Type B pancreatic cell (in vitro differentiated cells): ENCODE measurements at regions not wholly inside any gene's neighbourhood (a gene's known extent, or its start where the extent isn't known, plus 50 kb on each side); places are given as distances from the start of the nearest gene placed in this dataset.

ENCODE experiments used
- DNase-seq: peaks from one replicate; pipeline ENCODE4 v3.0.0; 2021; ENCODE audit warnings: mixed read lengths; ENCODE audit not compliant: unreplicated experiment; ENCODE audit errors: extremely low spot score
- H3K27ac Mint-ChIP-seq: 2 replicates; pipeline ENCODE4 v1.8.0; 2021; ENCODE audit warnings: mild to moderate bottlenecking, mixed read lengths
- H3K27me3 Mint-ChIP-seq: 2 replicates; pipeline ENCODE4 v1.8.0; 2021; ENCODE audit warnings: mixed read lengths
- H3K36me3 Mint-ChIP-seq: 2 replicates; pipeline ENCODE4 v1.8.0; 2021; ENCODE audit warnings: mixed read lengths
- H3K4me1 Mint-ChIP-seq: one replicate; pipeline ENCODE4 v1.8.0; 2021; ENCODE audit warnings: mixed read lengths; ENCODE audit not compliant: unreplicated experiment
- H3K4me3 Mint-ChIP-seq: 2 replicates; pipeline ENCODE4 v1.8.0; 2021; ENCODE audit warnings: mild to moderate bottlenecking, mixed read lengths
- H3K9me3 Mint-ChIP-seq: 2 replicates; pipeline ENCODE4 v1.8.0; 2021; ENCODE audit warnings: mixed read lengths
- TF ChIP-seq, protein P1 (sequence below): fragments of 200-600 bp; sonication (generic); conservative IDR thresholded peaks from 2 replicates; pipeline ENCODE4 v1.5.0; 2021; ENCODE audit warnings: antibody characterized with exemption, mild to moderate bottlenecking

DNA sequence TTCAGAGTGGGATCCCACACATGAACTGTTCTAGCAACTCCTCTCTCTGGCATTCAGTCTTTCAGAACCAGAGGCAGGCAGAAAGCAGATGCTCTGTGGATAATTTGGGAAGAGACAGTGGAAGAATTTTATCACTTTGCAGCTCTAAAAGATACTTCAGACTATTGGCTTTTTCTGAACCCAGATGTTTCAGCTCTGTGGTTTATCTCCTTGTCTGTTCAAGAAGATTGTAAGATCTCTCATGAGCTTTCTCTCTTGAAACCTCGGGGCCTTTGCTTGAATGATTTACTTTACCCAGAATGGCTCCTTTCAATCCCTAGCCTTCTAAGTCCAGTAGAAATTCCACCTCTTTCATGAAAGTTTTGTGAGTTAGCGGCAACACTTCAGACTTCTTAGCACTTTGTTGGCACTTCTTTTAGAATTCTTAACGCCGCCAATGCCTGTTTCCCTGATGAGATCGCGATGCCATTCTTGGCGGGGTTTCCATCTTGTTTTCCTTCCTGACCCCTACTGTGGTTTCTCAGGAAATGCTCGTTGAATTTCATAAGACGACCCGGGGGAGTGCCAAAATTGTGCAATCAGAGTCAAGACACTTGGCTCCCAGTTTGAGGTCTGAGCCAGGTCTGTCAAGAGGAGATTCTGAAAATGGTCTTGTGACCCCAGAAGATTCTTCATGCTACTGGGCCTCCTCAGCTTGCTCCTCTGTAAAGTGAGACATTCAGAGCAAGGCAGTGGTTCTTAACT lies 107.0 kb upstream of the PRICKLE1 start:
- no peak for DNase-seq
- Mint-ChIP-seq H3K4me1 (peaks cover 5% of the 10 kb centered on the region), H3K4me3 (no peak overlapping the region), H3K27ac (no peak overlapping the region), H3K36me3 (no peaks in the 10 kb centered on the region), H3K9me3 (no peaks in the 10 kb centered on the region), H3K27me3 (no peaks in the 10 kb centered on the region)
- TF ChIP-seq, protein P1, sequence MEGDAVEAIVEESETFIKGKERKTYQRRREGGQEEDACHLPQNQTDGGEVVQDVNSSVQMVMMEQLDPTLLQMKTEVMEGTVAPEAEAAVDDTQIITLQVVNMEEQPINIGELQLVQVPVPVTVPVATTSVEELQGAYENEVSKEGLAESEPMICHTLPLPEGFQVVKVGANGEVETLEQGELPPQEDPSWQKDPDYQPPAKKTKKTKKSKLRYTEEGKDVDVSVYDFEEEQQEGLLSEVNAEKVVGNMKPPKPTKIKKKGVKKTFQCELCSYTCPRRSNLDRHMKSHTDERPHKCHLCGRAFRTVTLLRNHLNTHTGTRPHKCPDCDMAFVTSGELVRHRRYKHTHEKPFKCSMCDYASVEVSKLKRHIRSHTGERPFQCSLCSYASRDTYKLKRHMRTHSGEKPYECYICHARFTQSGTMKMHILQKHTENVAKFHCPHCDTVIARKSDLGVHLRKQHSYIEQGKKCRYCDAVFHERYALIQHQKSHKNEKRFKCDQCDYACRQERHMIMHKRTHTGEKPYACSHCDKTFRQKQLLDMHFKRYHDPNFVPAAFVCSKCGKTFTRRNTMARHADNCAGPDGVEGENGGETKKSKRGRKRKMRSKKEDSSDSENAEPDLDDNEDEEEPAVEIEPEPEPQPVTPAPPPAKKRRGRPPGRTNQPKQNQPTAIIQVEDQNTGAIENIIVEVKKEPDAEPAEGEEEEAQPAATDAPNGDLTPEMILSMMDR, result no peak

DNA sequence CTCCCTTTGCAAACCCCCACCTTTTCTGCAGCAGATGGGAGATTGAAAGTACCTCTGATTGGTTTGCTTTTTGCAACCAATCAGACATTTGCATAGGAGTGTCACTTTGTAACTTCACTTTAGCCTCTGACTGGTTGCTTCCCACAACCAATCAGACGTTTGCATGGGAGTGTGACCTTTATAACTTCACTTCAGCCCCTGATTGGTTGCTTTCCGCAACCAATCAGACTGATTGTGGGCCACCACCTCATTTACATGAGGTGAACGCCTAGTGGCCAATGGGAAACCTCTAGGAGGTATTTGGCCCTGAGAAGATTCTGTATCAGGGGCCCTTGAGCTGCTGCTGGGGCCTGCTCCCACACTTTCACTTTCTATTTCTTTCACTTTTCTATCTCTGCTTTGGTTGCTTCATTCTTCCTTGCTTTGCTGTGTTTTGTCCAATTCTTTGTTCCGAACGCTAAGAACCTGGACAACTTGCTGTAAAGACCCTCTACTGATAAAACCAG lies 106.0 kb upstream of the PRICKLE1 start:
- H3K9me3 Mint-ChIP-seq, result no peaks in the 10 kb centered on the region
- no peaks in the 10 kb centered on the region for H3K27me3 Mint-ChIP-seq
- peaks cover 5% of the 10 kb centered on the region for H3K4me1 Mint-ChIP-seq
- TF ChIP-seq, protein P1, result no peak
- H3K27ac Mint-ChIP-seq, result no peak overlapping the region
- H3K36me3 Mint-ChIP-seq, result no peaks in the 10 kb centered on the region
- no peak overlapping the region for H3K4me3 Mint-ChIP-seq
- DNase-seq, result no peak

DNA sequence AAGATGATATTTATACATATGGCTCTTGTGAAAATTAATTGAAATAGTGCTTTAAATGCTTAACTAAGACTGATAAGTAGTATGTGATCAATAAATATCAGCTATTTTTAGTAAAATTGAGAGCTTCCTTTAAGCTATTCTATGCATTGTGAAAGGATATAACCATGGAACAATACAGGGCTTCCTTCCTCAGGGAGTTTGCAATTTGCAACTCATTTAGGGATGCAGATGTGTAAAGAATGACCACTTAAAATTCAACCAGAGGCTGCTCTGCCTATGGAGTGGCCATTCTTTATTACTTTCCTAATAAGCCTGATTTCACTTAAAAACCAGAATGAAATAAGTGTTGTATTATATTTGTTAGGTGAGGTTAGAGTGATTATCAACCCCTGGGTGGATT lies 103.2 kb upstream of the PRICKLE1 start:
- H3K4me1 Mint-ChIP-seq, result no peaks in the 10 kb centered on the region
- no peaks in the 10 kb centered on the region for H3K9me3 Mint-ChIP-seq
- TF ChIP-seq, protein P1, result no peak
- no peak overlapping the region for H3K4me3 Mint-ChIP-seq
- DNase-seq, result no peak
- H3K27me3 Mint-ChIP-seq, result no peaks in the 10 kb centered on the region
- H3K36me3 Mint-ChIP-seq, result no peaks in the 10 kb centered on the region
- no peak overlapping the region for H3K27ac Mint-ChIP-seq

DNA sequence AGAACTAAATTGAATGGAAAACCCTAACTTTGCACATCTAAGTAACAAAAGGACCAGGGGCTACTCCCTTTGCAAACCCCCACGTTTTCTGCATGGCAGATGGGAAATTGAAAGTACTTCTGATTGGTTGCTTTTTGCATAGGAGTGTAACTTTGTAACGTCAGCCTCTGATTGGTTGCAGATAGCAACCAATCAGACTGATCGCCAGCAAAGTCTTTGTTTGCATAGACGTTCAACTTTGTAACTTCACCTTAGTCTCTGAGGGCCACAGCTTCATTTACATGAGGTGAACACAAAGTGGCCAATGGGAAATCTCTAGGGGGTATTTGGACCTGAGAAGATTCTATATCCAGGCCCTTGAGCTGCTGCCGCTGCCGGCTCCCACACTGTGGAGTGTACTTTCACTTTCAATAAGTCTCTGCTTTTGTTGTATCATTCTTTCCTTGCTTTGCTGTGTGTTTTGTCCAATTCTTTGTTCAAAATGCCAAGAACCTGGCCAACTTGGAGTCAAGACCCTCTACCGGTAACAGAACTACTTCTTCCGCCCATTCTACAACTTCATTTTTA lies 102.5 kb upstream of the PRICKLE1 start:
- H3K36me3 Mint-ChIP-seq, result no peaks in the 10 kb centered on the region
- H3K4me1 Mint-ChIP-seq, result no peaks in the 10 kb centered on the region
- TF ChIP-seq, protein P1, result no peak
- no peaks in the 10 kb centered on the region for H3K9me3 Mint-ChIP-seq
- no peak overlapping the region for H3K27ac Mint-ChIP-seq
- DNase-seq, result no peak
- no peak overlapping the region for H3K4me3 Mint-ChIP-seq
- no peaks in the 10 kb centered on the region for H3K27me3 Mint-ChIP-seq

DNA sequence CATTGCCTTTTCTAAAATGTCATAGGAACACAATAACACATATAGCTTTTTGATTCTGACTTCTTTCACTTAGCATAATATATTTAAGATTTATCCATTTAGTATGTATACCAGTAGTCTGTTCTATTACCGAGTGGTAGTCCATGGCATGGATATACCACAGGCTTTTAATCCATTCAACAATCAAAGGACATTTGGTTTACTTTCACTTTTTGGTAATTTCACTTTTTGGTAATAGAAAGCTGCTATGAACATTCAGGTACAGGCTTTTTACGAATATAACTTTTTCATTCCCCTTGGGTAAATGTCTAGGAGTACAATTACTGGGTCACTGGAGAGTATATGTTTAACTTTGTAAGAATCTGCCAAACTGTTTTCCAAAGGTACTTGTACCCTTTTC lies 100.7 kb upstream of the PRICKLE1 start:
- Mint-ChIP-seq H3K4me1 (no peaks in the 10 kb centered on the region), H3K4me3 (no peak overlapping the region), H3K27ac (no peak overlapping the region), H3K27me3 (no peaks in the 10 kb centered on the region), H3K9me3 (peaks cover 5% of the 10 kb centered on the region), H3K36me3 (no peaks in the 10 kb centered on the region)
- TF ChIP-seq, protein P1, result no peak
- DNase-seq, result no peak
